Tibial nerve (tissue), 4 donors: ENCODE measurements at regions not wholly inside any gene's neighbourhood (a gene's known extent, or its start where the extent isn't known, plus 50 kb on each side); places are given as distances from the start of the nearest gene placed in this dataset.

ENCODE experiments used
- CTCF ChIP-seq, 5 experiments: fragments of 200-600 bp in 3 of 5; fragments of 450-650 bp in 2 of 5; sonication (generic) in 3 of 5; IDR thresholded peaks; one replicate each; pipeline ENCODE4 v1.5.1; 2016 to 2019; ENCODE audit warnings: antibody characterized with exemption in 5 of 5, mild to moderate bottlenecking in 3 of 5, moderate library complexity in 2 of 5
- EP300 ChIP-seq, 2 donors: sonication (generic); formaldehyde crosslinking; IDR thresholded peaks; one replicate each; pipeline ENCODE4 v1.6.1; 2017; ENCODE audit warnings: antibody characterized with exemption in 2 of 2, mild to moderate bottlenecking in 1 of 2
- POLR2A ChIP-seq, 2 donors: fragments of 450-650 bp; IDR thresholded peaks; one replicate each; pipeline ENCODE4 v1.6.1; 2017; ENCODE audit warnings: antibody characterized with exemption in 2 of 2, mild to moderate bottlenecking in 2 of 2, moderate library complexity in 2 of 2

- TF ChIP-seq EP300 (IDR thresholded peaks at IDR 0.05) = no peak
- TF ChIP-seq CTCF (IDR thresholded peaks at IDR 0.05) = no peak
- no peak for TF ChIP-seq POLR2A (IDR thresholded peaks at IDR 0.05)
These were observed 126.7 kb upstream of the EGFLAM start for GRCh38 chr5:38131686-38132085.
